Small intestine (tissue), 7 donors: ENCODE measurements at regions not wholly inside any gene's neighbourhood (a gene's known extent, or its start where the extent isn't known, plus 50 kb on each side); places are given as distances from the start of the nearest gene placed in this dataset.

Experiments
- DNase-seq, 2 donors: peaks; one replicate each; pipeline versions ENCODE4 v3.0.0 to v3.0.0-alpha.2; 2013
- FAIRE-seq: peaks from 2 replicates; lab custom pipeline; 2012; peaks lifted over from hg19 to GRCh38; lab: Jason Lieb, UNC
- H3K27ac ChIP-seq, 3 donors: one replicate each; pipeline ENCODE4 v1.5.1; 2013; ENCODE audit warnings: low read length in 2 of 3, mild to moderate bottlenecking in 2 of 3, control low read depth in 1 of 3, inconsistent platforms in 1 of 3, low read depth in 1 of 3, moderate library complexity in 1 of 3
- H3K27me3 ChIP-seq, 3 donors: one replicate each; pipeline ENCODE4 v1.6.1; 2013; ENCODE audit warnings: low read length in 3 of 3, inconsistent platforms in 1 of 3; ENCODE audit not compliant: control insufficient read depth in 3 of 3, insufficient read depth in 3 of 3
- H3K36me3 ChIP-seq, 3 donors: one replicate each; pipeline ENCODE4 v1.6.1; 2013; ENCODE audit warnings: low read length in 3 of 3, inconsistent platforms in 1 of 3, low read depth in 1 of 3, mild to moderate bottlenecking in 1 of 3, moderate library complexity in 1 of 3; ENCODE audit not compliant: control insufficient read depth in 3 of 3, insufficient read depth in 2 of 3
- H3K4me1 ChIP-seq, 3 donors: one replicate each; pipeline ENCODE4 v1.6.1; 2013; ENCODE audit warnings: low read length in 2 of 3, inconsistent platforms in 1 of 3, low read depth in 1 of 3, mild to moderate bottlenecking in 1 of 3, moderate library complexity in 1 of 3; ENCODE audit not compliant: control insufficient read depth in 3 of 3, insufficient read depth in 2 of 3
- H3K4me3 ChIP-seq, 3 donors: one replicate each; pipeline ENCODE4 v1.5.1; 2013; ENCODE audit warnings: low read length in 3 of 3, control low read depth in 1 of 3, inconsistent platforms in 1 of 3, low read depth in 1 of 3, mild to moderate bottlenecking in 1 of 3, moderate library complexity in 1 of 3
- H3K9me3 ChIP-seq, 2 donors: one replicate each; pipeline ENCODE4 v1.6.1; 2013; ENCODE audit warnings: low read depth in 1 of 2, low read length in 1 of 2; ENCODE audit not compliant: control insufficient read depth in 2 of 2, insufficient read depth in 1 of 2
- WGBS, 3 donors: extraction: QIAGEN DNeasy Blood & Tissue Kit; methylation state at CpG; one replicate each; pipeline ENCODE4 v1.1.7; 2013; 5-methylcytosine and 5-hydroxymethylcytosine counted together
- donor health status: healthy with polysubstance abuse.
- donor health status: control.
- donor health status: control.
- donor health status: Bipolar disorder and iron deficiency.
- donor health status: healthy.

GRCh38 chr10:61542596-61542995 lies 89.4 kb upstream of the TMEM26 start:
- Histone ChIP-seq H3K27ac (no peak overlapping the region), H3K4me3 (no peak overlapping the region), H3K4me1 (no peaks in the 10 kb centered on the region), H3K9me3 (no peaks in the 10 kb centered on the region), H3K36me3 (no peaks in the 10 kb centered on the region), H3K27me3 (no peaks in the 10 kb centered on the region)
- FAIRE-seq (no peak), DNase-seq (no peak)

DNA sequence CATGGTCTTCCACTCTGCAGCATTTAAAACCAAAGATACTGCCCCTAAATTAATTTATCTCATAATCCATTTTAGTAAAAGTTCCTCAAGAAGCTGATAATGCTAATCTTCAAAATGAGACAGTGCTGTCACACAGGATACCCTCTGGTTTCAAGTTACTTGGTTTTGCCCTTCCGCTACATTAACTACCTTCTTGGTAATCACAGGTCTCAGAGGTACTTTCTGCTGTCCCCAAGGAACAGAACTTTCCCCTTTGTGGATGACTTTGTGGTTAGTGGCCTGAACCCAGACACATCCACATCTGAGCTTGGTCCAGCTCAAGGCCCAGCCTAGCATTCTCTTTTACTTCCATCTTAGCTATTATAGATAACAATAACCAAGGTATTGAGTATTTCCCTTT lies 88.8 kb upstream of the TMEM26 start:
- Histone ChIP-seq H3K36me3 (no peaks in the 10 kb centered on the region), H3K9me3 (no peaks in the 10 kb centered on the region), H3K27ac (no peak overlapping the region), H3K4me3 (no peak overlapping the region), H3K27me3 (no peaks in the 10 kb centered on the region), H3K4me1 (no peaks in the 10 kb centered on the region)
- no peak for DNase-seq
- WGBS, 3 donors = 88 to 100% (median 90%) methylated on average over 1 of the region's 1 CpG
- no peak for FAIRE-seq

DNA sequence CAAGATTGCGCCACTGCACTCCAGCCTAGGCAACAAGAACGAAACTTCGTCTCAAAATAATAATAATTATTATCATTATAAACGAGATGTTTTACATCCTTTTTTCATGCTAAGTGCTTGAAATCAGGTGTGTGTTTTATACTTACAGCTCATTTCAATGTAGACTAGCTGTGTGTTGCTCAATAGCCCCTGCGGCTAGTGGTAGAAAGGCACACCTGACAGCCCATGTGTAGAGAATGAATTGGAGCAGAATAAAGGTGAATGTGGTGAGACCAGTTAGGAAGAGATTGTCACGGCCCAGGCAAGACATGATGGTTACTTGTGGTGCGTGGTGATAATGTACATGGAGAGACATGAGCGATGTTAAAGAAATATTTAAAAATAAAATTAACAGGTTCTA lies 86.7 kb upstream of the TMEM26 start:
- H3K27me3 ChIP-seq = no peaks in the 10 kb centered on the region
- H3K36me3 ChIP-seq = no peaks in the 10 kb centered on the region
- no peaks in the 10 kb centered on the region for H3K4me1 ChIP-seq
- H3K9me3 ChIP-seq = no peaks in the 10 kb centered on the region
- WGBS, 3 donors = 87 to 92% (median 88%) methylated on average over 8 of the region's 8 CpGs
- DNase-seq (no peak), FAIRE-seq (no peak)
- H3K4me3 ChIP-seq = no peak overlapping the region
- no peak overlapping the region for H3K27ac ChIP-seq

- H3K27ac ChIP-seq = no peak overlapping the region
- no peak for FAIRE-seq
- no peaks in the 10 kb centered on the region for H3K4me1 ChIP-seq
- H3K36me3 ChIP-seq = no peaks in the 10 kb centered on the region
- H3K4me3 ChIP-seq = no peak overlapping the region
- no peak for DNase-seq
- 31 to 49% (median 36%) methylated on average over 1 of the region's 1 CpG for WGBS, 3 donors
- H3K27me3 ChIP-seq = no peaks in the 10 kb centered on the region
- no peaks in the 10 kb centered on the region for H3K9me3 ChIP-seq
Measured at GRCh38 chr10:61529208-61529607, 76.0 kb upstream of the TMEM26 start.

GRCh38 chr10:61503051-61503450 lies 49.9 kb upstream of the TMEM26 start:
- H3K4me1 ChIP-seq = no peaks in the 10 kb centered on the region
- 58 to 75% (median 62%) methylated on average over 2 of the region's 2 CpGs for WGBS, 3 donors
- H3K36me3 ChIP-seq = no peaks in the 10 kb centered on the region
- no peaks in the 10 kb centered on the region for H3K9me3 ChIP-seq
- no peak overlapping the region for H3K27ac ChIP-seq
- no peak overlapping the region for H3K4me3 ChIP-seq
- FAIRE-seq (no peak), DNase-seq (no peak)
- no peaks in the 10 kb centered on the region for H3K27me3 ChIP-seq
